ENCODE measurements at regions not wholly inside any gene's neighbourhood (a gene's known extent, or its start where the extent isn't known, plus 50 kb on each side); places are given as distances from the start of the nearest gene placed in this dataset.

DNA sequence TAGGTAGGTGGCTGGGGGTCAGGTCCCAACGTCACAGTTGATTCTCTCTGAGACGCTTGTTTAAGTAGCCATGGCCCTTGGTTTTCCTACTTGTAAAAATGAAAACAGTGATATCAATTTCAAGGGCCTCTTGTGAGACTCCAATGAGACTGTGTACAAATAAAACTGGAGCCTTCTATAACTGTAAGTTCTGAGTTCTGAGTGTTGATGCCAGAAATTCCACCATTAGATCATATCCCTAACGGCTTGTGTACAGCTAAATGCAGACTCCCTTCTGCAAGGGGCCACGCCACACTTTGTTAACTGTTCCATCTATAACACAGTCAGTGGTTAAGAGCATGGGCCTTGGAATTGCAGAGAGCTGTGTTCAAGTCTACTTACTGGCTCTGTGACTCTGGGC lies 267.3 kb downstream of the TLE3 start:
- intact Hi-C loops (cut with micrococcal nuclease), result no loop called here
- no peak for DNase-seq
- ATAC-seq, result no peak

DNA sequence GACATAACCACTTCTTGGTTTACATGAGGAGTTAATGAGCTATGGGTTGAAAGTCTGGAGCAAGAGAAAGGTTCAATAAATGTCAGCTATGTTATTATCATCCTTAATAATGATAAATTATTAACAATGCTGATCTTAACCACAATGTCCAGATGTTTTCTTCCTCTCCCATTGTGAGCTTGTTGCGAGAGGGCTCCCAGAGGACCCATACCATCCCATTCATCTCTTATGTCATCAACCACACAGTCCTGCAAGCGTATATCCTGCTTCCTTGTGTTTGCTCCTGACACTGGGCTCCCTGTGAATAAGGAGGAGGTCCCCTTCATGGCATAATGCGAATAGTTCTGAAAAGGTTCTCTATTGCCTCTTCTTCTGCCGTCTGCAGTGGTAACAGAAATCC lies 266.8 kb downstream of the TLE3 start:
- ATAC-seq (no peak), DNase-seq (no peak)
- intact Hi-C loops (cut with micrococcal nuclease), result no loop called here

GRCh38 chr15:69834267-69834666 lies 263.4 kb downstream of the TLE3 start:
- DNase-seq (no peak), ATAC-seq (no peak)
- intact Hi-C loops (cut with micrococcal nuclease), result no loop called here

DNA sequence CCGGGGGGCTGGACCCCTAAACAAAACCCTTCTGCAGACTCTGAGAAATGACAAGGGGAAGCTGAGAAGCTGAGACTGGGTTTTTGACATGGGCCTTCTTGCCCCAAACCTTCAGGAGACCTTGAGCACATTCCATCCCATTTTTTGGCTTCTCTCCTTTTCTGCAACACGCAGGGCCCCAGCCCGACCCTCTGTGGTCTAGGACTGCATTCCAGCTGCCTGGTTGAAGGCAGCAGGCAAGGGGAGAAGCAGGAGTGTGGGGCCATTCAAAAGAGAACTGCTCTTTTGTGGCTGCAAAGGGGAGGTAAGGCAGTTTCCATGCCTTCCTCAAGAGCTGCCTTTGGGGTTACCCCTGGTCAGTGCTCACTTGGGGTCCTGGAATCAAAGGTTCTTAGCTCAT lies 263.0 kb downstream of the TLE3 start:
- intact Hi-C loops (cut with micrococcal nuclease), result no loop called here
- DNase-seq, result no peak
- no peak for ATAC-seq

- DNase-seq (no peak), ATAC-seq (no peak)
- intact Hi-C loops (cut with micrococcal nuclease), result no loop called here
Measured at GRCh38 chr15:69836048-69836447, 261.7 kb downstream of the TLE3 start.

DNA sequence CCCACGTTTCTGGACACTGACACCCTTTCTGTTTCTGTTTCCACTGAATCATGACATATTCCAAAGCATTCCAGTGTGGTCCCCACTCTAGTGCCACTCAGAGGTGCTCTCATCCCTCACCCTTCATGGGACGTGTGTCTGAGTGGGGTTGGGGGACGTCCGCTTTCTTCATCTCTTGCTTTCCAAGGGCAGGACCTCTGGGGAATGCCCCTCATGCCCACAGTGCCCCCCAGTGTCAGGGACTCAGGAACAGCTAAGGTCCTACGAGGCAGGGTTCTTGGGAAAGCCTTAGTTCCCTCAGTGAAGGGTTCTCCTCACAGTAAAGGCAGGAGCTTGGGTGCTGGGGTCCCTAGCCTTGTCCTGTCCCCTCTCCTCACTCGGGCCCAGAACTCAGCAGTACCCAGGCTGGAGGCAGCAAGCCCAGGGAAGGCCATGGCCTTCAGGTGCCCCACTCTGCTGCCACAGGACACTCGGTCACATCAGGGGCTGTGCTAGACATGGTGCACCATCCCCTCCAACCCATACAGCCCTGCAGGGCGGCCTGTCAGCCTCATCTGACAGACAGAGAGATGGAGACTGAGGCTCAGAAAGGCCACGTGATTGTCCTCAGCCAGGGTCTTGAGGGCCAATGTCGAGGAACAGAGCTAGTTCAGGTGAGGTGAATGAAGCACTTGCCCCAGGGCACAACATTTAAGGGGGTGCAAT lies 261.0 kb downstream of the TLE3 start:
- DNase-seq (no peak), ATAC-seq (no peak)
- intact Hi-C loops (cut with micrococcal nuclease), result no loop called here

DNA sequence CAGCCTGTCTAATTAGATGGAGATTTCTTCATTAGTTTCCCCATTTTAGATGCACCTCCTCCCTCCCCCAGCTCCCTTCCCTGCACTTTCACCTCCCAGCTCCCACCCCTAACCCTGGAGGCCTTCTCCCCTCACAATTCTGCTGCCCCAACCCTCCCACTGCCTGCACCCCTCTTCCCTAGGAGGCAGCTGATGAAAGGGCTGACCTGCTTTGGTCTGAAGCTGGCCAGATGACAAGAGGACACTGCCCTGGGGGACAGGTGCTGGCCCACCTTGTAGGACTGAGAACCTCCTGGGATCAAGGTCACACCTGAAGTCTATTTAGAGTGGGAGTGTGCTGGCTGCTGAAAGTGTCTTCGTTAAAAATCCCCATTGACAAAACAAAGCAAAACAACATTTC lies 259.4 kb downstream of the TLE3 start:
- DNase-seq (no peak), ATAC-seq (no peak)
- intact Hi-C loops (cut with micrococcal nuclease), result no loop called here

DNA sequence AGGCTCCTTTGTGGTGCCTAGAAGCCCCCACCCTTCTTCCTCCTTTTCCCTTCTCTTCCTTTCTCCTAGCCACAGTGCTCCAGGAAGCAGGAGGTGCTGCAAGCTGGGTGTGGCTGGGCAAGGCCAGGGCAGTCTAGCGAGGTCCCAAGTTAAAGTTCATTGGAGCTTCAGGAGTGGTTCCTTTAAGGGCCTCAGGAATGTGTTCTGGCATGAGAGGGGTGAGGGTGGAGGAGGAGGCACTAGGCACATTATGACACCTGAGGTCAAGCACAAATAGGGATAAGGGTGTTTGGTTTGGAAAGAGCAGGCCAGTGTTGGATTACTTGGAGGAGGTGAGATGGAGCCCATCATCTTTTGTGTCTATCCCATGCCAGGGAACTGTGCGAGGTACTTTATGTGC lies 258.7 kb downstream of the TLE3 start:
- DNase-seq, result no peak
- intact Hi-C loops (cut with micrococcal nuclease), result no loop called here

GRCh38 chr15:69841113-69841828 lies 256.4 kb downstream of the TLE3 start:
- ATAC-seq (peak; percentile 28), DNase-seq (no peak)
- intact Hi-C loops (cut with micrococcal nuclease), result no loop called here

More for the DNA sequence above, 258.7 kb downstream of the TLE3 start:
- no peak for ATAC-seq

GRCh38 chr15:69842851-69843250 lies 254.9 kb downstream of the TLE3 start:
- ATAC-seq, result no peak
- intact Hi-C loops (cut with micrococcal nuclease), result no loop called here
- no peak for DNase-seq

DNA sequence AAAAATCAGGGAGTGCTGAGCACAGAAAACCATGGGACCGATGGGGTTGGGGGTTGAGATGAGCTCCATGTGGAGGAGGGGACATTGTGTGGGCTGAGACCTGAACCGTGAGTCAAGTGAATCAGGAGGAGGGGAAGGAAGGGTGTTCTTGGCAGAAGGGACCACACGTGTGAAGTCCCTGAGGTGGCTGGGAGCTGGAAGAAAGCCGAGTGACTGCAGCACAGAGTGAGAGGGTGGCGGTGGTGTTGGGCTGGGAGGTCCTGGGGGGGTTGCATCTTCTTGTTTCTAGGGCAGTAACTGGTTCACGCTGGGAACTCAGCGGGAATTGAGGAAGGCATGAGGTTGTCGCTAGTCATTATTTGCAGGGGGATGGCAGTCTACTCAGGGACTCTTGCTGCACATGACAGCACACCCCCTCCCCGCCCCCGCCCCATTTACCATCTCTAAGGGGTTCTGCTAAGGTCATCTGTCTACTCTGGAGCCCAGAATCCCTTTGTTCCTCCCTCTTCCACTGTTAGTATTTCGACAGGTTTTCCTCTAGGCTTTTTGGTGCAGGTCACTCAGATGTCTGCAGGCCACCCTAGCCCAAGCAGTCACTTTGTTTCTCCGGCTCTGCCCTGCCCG lies 254.3 kb downstream of the TLE3 start:
- ATAC-seq (no peak), DNase-seq (no peak)
- intact Hi-C loops (cut with micrococcal nuclease), result no loop called here

GRCh38 chr15:69843900-69844304 lies 253.8 kb downstream of the TLE3 start:
- intact Hi-C loops (cut with micrococcal nuclease), result no loop called here
- DNase-seq, result peak; percentile 73
- peak; percentile 94 for ATAC-seq

DNA sequence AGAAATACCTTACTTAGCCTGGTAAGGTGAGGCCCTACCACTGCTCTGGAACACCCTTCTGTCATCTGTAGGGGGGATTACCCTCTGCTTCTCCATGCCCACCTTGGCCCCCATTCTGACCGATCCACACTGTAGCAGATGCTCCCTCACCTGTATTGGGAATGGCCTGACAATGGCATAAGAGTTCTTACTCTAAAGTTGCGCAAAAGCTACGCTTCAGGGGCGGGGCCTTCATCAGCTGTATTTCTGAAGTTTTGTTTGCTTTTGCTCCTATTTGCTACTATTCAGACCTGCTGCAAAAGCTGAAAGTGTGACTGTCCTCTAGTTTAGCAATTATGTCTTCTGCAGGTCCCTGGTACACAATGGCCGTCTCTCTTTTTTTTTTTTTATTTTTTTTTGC lies 252.6 kb downstream of the TLE3 start:
- intact Hi-C loops (cut with micrococcal nuclease), result no loop called here
- no peak for ATAC-seq
- DNase-seq, result no peak

- DNase-seq, result no peak
- intact Hi-C loops (cut with micrococcal nuclease), result no loop called here
- ATAC-seq, result no peak
Measured at GRCh38 chr15:69847625-69848024, 250.1 kb downstream of the TLE3 start.

GRCh38 chr15:69848096-69848495 lies 249.6 kb downstream of the TLE3 start:
- DNase-seq (no peak), ATAC-seq (no peak)
- intact Hi-C loops (cut with micrococcal nuclease), result no loop called here

DNA sequence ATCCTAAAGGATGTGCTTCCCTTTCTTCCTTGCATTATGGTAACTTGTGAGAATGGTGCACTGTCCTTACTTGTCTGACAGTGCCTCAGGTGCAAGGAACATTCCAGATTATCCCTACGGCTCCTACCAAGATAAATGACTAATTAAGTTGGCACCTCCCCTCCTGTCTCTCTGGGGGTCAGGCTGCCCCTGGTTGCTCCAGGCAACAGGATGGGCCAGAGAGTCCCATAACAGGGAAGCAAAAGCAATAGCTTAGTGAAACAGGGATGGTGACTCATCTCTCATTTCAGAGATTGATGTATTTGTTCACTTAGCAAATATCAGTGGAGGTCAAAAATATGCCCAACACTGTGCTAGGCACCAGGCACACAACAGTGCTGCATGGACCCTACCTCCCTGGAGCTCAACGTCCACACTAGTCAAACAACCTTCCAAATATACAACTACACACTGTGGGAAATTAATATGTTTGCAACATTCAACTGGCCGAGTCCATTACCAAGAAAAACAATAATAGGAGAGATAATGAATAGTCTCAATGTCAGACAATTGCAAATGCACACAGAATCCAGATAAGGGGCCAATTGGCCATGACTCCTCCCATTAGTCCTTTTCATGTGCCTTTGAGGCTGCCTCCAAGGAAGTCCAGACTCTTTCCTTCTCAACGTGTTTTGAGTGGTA lies 249.0 kb downstream of the TLE3 start:
- no peak for ATAC-seq
- no peak for DNase-seq
- intact Hi-C loops (cut with micrococcal nuclease), result no loop called here

- no peak for DNase-seq
- no peak for ATAC-seq
- intact Hi-C loops (cut with micrococcal nuclease), result no loop called here
Measured at GRCh38 chr15:69849232-69849610, 248.5 kb downstream of the TLE3 start.

DNA sequence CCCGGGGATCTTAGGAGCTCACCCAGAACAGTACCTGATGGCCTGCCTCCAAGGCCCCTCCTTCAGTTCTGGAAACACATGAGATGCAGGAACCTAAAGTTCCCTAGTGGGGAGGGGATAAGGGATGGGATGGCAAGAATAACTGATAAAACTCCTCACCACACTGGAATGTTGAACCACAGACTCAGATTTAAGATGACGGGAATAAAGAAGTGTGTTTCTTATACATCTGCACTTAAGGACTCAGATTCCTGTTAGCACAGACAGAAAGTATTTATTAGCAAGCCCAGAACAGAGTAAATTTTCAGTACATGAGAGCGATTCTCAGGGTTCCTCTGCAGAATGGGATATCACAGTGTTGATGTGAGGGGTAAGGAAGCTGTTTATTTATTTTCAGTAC lies 245.2 kb downstream of the TLE3 start:
- DNase-seq, result no peak
- intact Hi-C loops (cut with micrococcal nuclease), result no loop called here
- ATAC-seq, result no peak

- DNase-seq (no peak), ATAC-seq (no peak)
- intact Hi-C loops (cut with micrococcal nuclease), result no loop called here
Measured at GRCh38 chr15:69852916-69853315, 244.8 kb downstream of the TLE3 start.

DNA sequence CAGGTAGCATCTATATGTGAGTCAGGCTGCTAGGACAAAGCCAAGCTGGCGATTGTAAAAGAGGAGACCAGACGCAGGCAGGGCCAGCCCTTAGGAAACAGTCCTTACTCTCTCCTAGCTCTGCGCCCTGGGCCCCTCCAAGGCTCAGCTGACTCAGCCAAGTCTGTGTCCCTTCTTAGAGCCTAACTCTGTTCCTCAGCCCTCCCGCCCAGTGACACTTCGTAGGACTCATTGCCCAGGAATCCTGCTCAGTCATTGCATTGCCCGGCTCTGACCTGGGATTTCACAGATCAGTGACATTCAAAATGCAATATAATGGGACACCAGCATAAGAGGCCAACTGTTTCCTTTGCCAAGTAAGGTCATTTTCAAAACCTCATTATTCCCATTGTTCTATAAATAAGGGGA lies 244.2 kb downstream of the TLE3 start:
- no peak for DNase-seq
- intact Hi-C loops (cut with micrococcal nuclease), result no loop called here
- ATAC-seq, result no peak

Data from left ventricle myocardium superior (tissue), 1 donor.